HG02623 (cell line): ENCODE measurements at regions not wholly inside any gene's neighbourhood (a gene's known extent, or its start where the extent isn't known, plus 50 kb on each side); places are given as distances from the start of the nearest gene placed in this dataset.

Experiments used
- ATAC-seq: cut with Tn5 transposase; IDR thresholded peaks from one replicate; pipeline ENCODE4 v1.9.1; 2021; ENCODE audit warnings: moderate library complexity; ENCODE audit not compliant: unreplicated experiment

GRCh38 chr14:97887690-97888089 lies 1090.5 kb downstream of the VRK1 start:
- ATAC-seq = no peak

DNA sequence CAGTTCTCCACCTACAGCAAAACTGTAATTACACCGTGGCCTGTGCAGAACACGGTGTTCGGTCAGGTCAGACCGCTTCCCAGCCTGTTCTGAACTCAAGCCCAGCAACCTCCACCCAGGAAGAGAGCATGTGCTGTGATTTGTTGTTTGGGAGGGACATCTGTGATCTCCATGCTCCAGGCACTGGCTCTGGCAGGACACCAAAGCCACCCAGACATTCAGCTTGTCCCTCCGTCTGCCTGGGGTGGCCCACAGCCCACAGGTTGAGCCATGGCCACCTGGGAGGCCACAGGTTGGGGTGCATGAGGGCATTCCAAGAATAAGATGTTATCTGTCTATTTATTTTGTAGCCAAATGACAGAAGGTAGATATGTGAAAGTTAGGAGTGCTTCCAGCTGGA lies 1091.1 kb downstream of the VRK1 start:
- ATAC-seq = no peak

DNA sequence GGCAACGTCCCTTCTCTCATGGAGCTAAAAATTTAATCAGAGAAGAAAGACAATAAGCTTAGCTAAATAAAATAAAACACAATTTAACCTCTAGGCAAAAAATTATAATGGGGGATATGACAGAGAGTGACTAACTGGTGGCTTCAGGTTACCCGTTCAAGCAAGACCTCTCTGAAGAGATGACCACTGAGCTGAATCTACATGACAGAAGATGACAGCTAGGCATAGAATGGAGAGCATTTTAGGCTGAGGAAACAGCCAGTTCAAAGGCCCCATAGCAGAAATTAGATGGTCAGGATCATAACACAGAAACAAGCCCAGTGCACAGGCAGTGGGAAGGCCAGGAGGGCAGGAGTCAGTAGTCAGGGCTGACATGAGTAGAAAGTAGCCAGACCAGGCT lies 1094.3 kb downstream of the VRK1 start:
- no peak for ATAC-seq

DNA sequence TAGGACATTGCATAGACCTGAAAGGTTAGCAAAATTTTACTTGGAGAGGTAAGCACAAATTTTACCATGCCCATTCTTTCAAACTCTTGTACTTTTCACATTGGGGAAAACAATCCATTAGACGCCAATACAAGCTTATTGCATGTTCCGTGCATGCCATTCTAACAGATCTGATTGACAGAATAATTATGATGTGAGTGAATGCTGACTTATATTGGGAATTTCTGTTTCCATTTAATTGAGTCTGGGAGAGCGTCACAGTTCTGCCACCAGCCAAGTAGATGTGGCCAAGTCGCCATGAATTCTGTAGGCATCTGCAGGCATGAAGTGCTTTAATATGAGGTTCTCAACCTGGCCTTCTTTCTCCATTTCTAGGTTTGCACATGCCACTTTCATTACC lies 1097.4 kb downstream of the VRK1 start:
- ATAC-seq = no peak

DNA sequence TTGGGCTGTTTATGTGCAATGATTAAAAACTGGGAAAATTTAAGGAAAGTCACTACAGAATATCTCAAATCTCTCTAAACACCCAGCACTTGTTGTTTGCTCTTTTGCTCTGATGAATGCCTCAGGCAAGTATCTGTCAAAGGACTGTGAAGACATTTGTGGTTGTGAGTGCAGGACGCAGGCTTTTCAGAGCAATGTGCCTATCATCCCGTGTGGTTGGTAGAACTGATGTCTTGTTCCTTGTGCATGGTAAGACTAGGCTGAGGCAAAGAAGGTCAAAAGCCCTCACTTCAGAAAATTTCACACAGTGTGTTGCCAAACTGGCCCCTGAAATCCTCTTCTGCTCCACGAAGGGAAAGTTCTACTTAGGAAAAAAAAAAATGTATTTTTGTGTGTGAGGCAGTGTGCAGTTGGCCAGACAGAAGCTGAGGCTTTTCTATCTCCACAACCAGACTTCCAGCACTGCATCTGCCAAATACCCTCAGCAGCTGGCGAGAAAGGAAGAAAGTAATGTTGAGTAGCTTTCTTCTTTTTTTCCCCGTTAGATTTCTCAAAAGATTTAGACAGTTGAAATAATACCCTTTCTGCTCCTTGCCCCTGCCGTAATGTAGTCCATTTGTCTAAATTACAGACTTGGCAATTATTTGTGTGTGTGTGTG lies 1103.1 kb downstream of the VRK1 start:
- no peak for ATAC-seq

GRCh38 chr14:97902630-97903029 lies 1105.4 kb downstream of the VRK1 start:
- ATAC-seq = no peak

DNA sequence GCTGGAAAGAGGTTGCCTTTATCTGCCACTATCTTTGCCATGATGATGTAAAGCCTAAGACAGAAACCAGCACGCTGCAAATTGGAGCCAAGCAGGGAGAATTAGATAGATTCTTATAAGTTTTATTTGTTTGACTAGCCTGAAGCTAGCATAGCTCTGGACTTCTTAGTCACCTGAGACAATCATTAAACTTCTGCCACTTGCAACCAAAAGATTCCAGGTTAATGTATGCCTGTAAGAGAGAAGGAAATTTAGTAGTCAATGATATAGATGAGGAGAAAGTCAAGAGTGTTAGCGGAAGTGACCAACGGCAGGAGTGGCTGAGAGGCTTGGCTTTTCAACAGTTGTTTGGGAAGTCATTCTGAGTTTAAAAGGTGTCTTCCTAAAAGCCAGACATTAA lies 1106.6 kb downstream of the VRK1 start:
- ATAC-seq = no peak

DNA sequence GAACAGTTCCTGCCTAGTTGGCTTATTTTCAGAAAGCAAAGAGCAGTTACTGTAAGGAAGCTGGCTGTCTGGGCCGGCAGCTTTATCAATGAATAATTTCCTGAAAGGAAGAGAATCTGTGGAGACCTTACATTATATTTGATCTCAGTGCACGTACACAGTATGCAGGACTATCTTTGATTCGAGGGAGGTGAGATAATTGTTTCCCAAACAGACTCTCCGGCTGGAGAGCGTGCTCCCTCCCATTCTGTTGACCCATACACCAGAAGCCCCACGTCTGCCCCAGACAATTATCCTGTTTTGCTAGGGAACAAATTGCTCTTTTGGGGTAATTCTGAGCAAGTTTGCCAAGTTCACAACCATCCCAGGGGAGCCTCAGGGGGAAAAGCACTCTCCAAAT lies 1115.0 kb downstream of the VRK1 start:
- no peak for ATAC-seq

DNA sequence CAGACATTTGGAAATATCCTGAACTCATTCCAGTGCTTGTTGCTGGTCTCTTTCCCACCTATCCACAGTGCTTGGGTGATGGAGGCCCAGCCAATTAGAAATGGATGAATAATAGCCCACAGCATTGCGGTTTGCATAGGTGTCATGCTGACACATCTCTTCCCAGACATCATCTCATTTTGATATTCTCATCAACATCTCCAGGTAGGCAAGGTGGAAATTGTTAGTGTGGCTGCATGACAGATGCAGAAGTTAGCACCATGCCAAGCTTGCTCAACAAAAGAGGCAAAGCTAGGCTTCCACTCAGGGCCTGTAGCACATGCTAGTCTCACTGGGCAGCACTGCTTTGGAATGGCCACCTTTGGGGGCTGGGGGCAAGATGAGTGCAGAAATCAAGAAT lies 1118.9 kb downstream of the VRK1 start:
- ATAC-seq = no peak

GRCh38 chr14:97916669-97917568 lies 1119.7 kb downstream of the VRK1 start:
- no peak for ATAC-seq

DNA sequence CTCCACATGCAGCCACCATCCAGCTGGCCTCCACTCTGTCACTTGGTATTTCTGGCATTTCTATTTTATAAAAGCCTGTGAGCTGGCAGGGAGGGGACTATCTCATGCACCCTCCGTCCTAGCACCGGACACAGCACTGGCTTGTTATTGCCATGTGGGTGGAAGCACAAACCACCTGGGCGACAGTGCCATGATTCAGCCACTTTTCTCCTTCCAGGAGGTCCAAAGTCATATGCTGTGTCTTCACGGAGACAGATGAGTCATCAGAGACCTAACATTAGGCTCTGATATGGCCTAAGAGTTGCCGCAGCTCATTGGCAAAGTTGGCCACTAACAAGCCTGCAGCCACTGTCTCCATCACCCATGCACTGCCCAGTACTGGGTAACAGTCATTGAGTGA lies 1123.0 kb downstream of the VRK1 start:
- ATAC-seq = no peak

DNA sequence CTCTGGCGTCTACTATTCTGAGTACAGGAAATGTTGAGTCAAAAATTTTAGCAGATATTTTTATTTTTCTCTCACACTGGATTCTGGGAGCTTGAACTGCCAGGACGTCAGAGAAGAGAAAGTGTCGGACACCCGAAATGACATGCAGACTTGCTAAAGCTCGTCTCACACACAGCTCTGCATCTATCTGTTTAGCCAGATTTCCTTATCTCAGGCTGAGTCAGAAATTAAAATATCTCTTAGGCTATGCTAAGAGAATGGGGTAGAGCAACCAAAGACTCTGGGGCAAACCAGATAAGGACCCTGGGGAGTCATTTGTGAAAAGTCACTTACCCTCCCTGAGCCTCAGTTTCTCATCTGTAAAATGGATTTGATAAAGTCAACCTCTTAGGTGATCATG lies 1124.1 kb downstream of the VRK1 start:
- ATAC-seq = no peak

GRCh38 chr14:97924922-97925613 lies 1127.9 kb downstream of the VRK1 start:
- no peak for ATAC-seq

GRCh38 chr14:97930166-97930565 lies 1133.0 kb downstream of the VRK1 start:
- ATAC-seq = no peak

DNA sequence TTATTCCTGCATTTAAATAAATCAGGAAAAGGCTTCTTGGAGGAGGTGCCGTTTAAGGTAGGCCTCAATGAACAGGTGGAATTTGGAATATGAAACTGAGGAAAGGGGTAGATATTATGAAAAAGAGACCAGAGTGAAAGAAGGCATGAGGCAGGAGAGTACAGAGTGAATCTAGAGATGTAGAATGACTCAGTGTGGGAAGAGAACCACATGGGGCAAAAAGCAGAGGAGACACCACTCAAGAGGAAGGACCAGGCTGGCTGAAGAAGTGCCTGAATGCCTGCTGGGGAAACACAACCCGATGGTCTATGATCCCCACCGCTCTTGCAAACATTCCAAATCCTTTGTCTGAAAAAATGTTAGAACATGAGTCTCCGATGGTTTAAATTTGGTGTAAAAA lies 1134.1 kb downstream of the VRK1 start:
- ATAC-seq = no peak

- ATAC-seq = no peak
These were observed 1145.7 kb downstream of the VRK1 start for GRCh38 chr14:97942921-97943320.

DNA sequence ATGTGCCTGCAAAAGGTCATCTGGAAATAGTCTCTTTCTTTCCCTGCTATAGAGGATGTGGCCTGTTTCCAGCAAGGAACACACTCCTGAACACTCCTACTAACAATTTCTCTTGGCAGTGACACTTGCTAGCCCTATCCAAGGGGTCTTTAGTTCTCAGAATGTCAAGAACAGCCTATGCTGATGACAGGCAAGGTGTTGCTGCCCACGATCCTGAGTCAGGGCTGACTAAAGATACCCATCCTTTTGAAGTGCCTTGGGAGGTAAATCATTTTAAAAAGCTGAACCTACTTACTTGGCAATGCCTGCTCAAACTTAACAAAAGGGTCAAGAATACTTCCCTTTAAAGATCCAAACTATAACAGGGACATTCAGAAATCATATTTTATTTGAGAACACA lies 1146.4 kb downstream of the VRK1 start:
- no peak for ATAC-seq

DNA sequence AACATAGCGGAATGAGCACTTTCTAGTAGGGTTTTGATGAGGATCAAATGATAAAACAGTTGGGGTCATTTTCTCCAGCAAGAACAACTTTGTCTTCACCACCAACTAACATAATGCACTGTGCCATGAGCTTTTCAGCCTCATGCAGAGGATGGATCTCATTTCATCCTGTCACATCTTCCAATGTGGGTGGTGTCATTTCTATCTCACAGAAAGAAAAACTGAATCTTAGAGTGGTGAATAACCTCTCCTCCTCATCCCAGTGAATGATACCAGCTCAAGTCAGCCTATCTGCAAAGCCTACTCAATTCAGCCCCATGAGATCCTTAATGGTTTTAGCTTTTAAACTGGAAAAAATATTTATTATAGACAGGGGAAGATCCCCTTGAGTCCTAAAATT lies 1147.2 kb downstream of the VRK1 start:
- no peak for ATAC-seq

GRCh38 chr14:97945631-97946030 lies 1148.4 kb downstream of the VRK1 start:
- ATAC-seq = no peak

DNA sequence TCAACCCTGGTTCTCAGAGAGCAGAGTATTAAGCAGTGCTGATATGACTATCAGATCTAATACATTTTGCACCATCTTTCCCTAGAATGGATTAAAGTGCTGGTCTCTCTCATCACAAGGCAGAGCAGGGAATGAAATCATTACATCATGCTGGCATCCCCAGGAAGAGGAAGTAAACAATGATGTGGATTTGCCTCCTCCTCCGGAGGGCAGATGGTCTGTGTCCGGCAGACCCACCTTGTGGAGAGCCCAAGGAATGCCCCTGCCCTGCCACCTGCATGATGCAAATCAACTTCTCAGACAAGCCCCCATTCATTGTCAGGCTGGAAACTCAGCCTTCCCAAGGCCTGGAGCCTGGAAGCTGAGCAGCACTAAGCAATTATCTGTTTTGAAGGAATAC lies 1149.1 kb downstream of the VRK1 start:
- ATAC-seq = no peak

DNA sequence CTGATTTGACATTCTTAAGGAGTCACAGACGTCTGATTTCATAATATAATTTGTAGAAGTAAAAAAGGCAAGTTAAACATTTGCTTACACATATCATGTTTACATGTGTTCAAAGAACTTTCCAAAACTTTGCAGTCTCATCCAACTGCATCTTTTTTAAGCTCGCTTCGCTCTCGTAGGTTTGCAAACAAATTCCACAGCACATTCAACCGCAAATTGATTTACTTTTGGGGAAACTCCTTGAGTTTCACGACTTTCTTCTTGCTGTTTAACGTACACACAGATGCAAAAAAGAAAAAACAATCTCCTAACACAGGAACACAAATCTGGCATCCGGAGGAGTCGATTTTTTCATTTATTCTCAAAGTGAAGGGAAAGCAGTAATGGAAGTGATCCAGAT lies 1149.5 kb downstream of the VRK1 start:
- ATAC-seq = no peak

DNA sequence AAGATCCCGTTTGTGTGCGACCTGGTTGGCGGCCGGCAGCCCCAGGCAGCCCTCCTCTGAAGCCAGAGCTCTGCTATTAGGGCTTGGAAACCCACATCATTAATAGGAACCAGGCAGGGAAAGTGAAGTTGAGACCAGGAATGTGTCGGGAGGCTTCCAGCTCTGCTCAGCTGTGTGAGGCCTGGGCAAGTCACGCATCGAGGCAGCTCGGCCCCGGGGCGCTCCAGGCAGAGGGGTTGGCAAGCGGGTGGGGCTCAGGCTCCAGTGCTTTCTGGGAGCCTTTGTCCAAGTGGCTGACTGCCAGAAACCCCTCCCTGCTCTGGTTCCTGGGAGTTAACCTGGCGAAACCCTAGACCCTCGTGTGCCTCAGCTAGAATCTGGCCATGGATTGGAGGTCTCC lies 1151.7 kb downstream of the VRK1 start:
- ATAC-seq = no peak
